Breast epithelium (tissue), 4 donors: ENCODE measurements at regions not wholly inside any gene's neighbourhood (a gene's known extent, or its start where the extent isn't known, plus 50 kb on each side); places are given as distances from the start of the nearest gene placed in this dataset.

ENCODE experiments used
- DNase-seq, 2 donors: peaks; one replicate each; pipeline ENCODE4 v3.0.0-alpha.2; 2019; ENCODE audit warnings: low spot score in 2 of 2
- H3K27ac ChIP-seq, 2 donors: fragments of 200-600 bp; sonication (generic) in 1 of 2; one replicate each; pipeline ENCODE4 v1.5.1; 2016 to 2019; ENCODE audit warnings: mild to moderate bottlenecking in 1 of 2
- H3K27me3 ChIP-seq, 2 donors: fragments of 200-600 bp; sonication (generic) in 1 of 2; one replicate each; pipeline versions ENCODE4 v1.5.1 to v1.6.0; 2017 to 2019; ENCODE audit warnings: control low read depth in 1 of 2, mild to moderate bottlenecking in 1 of 2
- H3K36me3 ChIP-seq: fragments of 200-600 bp; one replicate; pipeline ENCODE4 v1.5.1; 2019
- H3K4me1 ChIP-seq, 2 donors: fragments of 200-600 bp; sonication (generic); one replicate each; pipeline ENCODE4 v1.5.1; 2016 to 2019; ENCODE audit warnings: control low read depth in 1 of 2
- H3K4me3 ChIP-seq, 3 donors: fragments of 200-600 bp; sonication (generic); 1 replicate in 2 of 3; 2 replicates in 1 of 3; pipeline ENCODE4 v1.5.1; 2016 to 2019; ENCODE audit warnings: mild to moderate bottlenecking in 3 of 3, moderate library complexity in 2 of 3
- H3K9me3 ChIP-seq, 2 donors: fragments of 200-600 bp; sonication (generic) in 1 of 2; one replicate each; pipeline ENCODE4 v1.5.1; 2016 to 2019; ENCODE audit warnings: control low read depth in 1 of 2
- POLR2A ChIP-seq: fragments of 450-650 bp; IDR thresholded peaks from one replicate; pipeline ENCODE4 v1.6.1; 2016; ENCODE audit warnings: antibody characterized with exemption, mild to moderate bottlenecking, moderate library complexity
- POLR2AphosphoS5 ChIP-seq, 3 donors: sonication (generic); formaldehyde crosslinking; IDR thresholded peaks; one replicate each; pipeline ENCODE4 v1.6.1; 2017; ENCODE audit warnings: antibody characterized with exemption in 3 of 3
- intact Hi-C: fragments of 100-400 bp; cut with DNase I; formaldehyde crosslinking; loops from one replicate; pipeline ENCODE4 v1.15.1; 2023; ENCODE audit warnings: low total_unique reads
- TF ChIP-seq, protein P1 (sequence below), 3 donors: fragments of 450-650 bp; IDR thresholded peaks; one replicate each; pipeline ENCODE4 v1.5.1; 2016 to 2017; ENCODE audit warnings: antibody characterized with exemption in 3 of 3, mild to moderate bottlenecking in 3 of 3, moderate library complexity in 3 of 3

GRCh38 chr13:109389892-109390345 is 396.5 kb downstream of the IRS2 start:
- Histone ChIP-seq H3K9me3 (no peaks in the 10 kb centered on the region), H3K36me3 (no peaks in the 10 kb centered on the region), H3K4me1 (no peaks in the 10 kb centered on the region), H3K4me3 (no peak overlapping the region), H3K27ac (peak overlapping the region in 1 of 2 donors; percentile 20), H3K27me3 (no peaks in the 10 kb centered on the region)
- TF ChIP-seq, protein P1, sequence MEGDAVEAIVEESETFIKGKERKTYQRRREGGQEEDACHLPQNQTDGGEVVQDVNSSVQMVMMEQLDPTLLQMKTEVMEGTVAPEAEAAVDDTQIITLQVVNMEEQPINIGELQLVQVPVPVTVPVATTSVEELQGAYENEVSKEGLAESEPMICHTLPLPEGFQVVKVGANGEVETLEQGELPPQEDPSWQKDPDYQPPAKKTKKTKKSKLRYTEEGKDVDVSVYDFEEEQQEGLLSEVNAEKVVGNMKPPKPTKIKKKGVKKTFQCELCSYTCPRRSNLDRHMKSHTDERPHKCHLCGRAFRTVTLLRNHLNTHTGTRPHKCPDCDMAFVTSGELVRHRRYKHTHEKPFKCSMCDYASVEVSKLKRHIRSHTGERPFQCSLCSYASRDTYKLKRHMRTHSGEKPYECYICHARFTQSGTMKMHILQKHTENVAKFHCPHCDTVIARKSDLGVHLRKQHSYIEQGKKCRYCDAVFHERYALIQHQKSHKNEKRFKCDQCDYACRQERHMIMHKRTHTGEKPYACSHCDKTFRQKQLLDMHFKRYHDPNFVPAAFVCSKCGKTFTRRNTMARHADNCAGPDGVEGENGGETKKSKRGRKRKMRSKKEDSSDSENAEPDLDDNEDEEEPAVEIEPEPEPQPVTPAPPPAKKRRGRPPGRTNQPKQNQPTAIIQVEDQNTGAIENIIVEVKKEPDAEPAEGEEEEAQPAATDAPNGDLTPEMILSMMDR (IDR thresholded peaks at IDR 0.05) = no peak
- TF ChIP-seq POLR2A (no peak), POLR2AphosphoS5 (IDR thresholded peaks at IDR 0.05) (no peak)
- no peak for DNase-seq
- intact Hi-C loops = loop anchor here (10.0 kb wide), 1 partner anchor 325 kb away; no protein-coding TSS in a partner anchor

DNA sequence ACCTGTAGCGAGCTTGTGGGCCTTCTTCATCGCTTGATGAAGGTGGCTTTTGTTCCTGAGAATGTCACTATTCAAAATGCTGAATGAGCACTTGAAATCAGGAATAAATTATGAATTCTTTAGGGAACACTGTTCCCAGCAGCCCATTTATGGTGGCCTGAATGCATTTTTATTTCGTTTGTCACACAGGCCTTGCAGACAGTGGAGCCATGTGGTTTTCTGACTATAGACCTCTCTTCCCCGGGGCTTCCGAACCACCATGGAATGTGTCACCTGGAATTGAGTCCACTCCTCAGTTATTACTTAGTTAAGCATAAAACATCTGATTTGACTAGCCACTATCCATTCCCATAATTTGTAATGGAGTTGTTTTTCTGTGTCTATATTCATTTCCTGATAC is 396.9 kb downstream of the IRS2 start:
- H3K4me3 ChIP-seq = no peak overlapping the region
- no peaks in the 10 kb centered on the region for H3K36me3 ChIP-seq
- peak overlapping the region; percentile 3 to 55 for H3K27ac ChIP-seq
- H3K9me3 ChIP-seq = no peaks in the 10 kb centered on the region
- DNase-seq = no peak
- no peaks in the 10 kb centered on the region for H3K4me1 ChIP-seq
- TF ChIP-seq, protein P1 (IDR thresholded peaks at IDR 0.05) = no peak
- TF ChIP-seq POLR2A = no peak
- TF ChIP-seq POLR2AphosphoS5 (IDR thresholded peaks at IDR 0.05) = no peak
- H3K27me3 ChIP-seq = no peaks in the 10 kb centered on the region
- intact Hi-C loops = no loop called here

DNA sequence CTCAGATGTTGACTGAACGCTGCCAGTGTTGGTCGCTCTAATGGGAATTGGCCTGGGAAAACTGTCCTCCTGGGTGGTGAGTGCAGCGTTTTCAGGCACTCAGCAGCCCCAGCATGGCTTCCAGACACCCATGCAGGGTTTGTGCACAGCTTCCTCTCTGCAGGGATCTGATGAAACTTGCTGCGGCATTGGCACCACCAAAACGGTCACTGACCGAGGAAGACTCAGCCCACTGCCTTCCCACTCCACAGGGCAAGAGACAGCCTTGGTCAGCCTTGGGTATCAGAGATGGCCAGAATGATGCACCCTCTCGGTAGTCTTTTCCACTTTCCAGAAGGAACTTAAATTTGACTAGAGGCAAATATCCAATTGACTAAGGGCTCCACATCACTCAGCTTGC is 398.9 kb downstream of the IRS2 start:
- intact Hi-C loops = no loop called here
- Histone ChIP-seq H3K9me3 (no peaks in the 10 kb centered on the region), H3K36me3 (no peaks in the 10 kb centered on the region), H3K27ac (no peak overlapping the region), H3K4me3 (no peak overlapping the region), H3K4me1 (no peaks in the 10 kb centered on the region), H3K27me3 (no peaks in the 10 kb centered on the region)
- DNase-seq = no peak
- TF ChIP-seq, protein P1 (IDR thresholded peaks at IDR 0.05) = no peak
- TF ChIP-seq POLR2A = no peak
- no peak for TF ChIP-seq POLR2AphosphoS5 (IDR thresholded peaks at IDR 0.05)

- DNase-seq = no peak
- H3K36me3 ChIP-seq = no peaks in the 10 kb centered on the region
- H3K27me3 ChIP-seq = no peaks in the 10 kb centered on the region
- no peak overlapping the region for H3K4me3 ChIP-seq
- TF ChIP-seq POLR2AphosphoS5 (IDR thresholded peaks at IDR 0.05) = no peak
- TF ChIP-seq, protein P1 (IDR thresholded peaks at IDR 0.05) = no peak
- TF ChIP-seq POLR2A = no peak
- no peaks in the 10 kb centered on the region for H3K4me1 ChIP-seq
- H3K9me3 ChIP-seq = no peaks in the 10 kb centered on the region
- intact Hi-C loops = no loop called here
- H3K27ac ChIP-seq = peak overlapping the region in 1 of 2 donors; percentile 41
Observed at GRCh38 chr13:109385242-109385560, 401.2 kb downstream of the IRS2 start.

GRCh38 chr13:109384491-109385241 is 401.7 kb downstream of the IRS2 start:
- Histone ChIP-seq H3K4me3 (no peak overlapping the region), H3K9me3 (no peaks in the 10 kb centered on the region), H3K4me1 (no peaks in the 10 kb centered on the region), H3K27me3 (no peaks in the 10 kb centered on the region), H3K27ac (peak overlapping the region in 1 of 2 donors; percentile 41), H3K36me3 (no peaks in the 10 kb centered on the region)
- DNase-seq = no peak
- intact Hi-C loops = no loop called here
- no peak for TF ChIP-seq POLR2AphosphoS5 (IDR thresholded peaks at IDR 0.05)
